GM23338 (cell line): ENCODE measurements at regions not wholly inside any gene's neighbourhood (a gene's known extent, or its start where the extent isn't known, plus 50 kb on each side); places are given as distances from the start of the nearest gene placed in this dataset.

Experiments
- ATAC-seq: fragments of 200-7000 bp; cut with Tn5 transposase; 3 replicates; pipeline ENCODE4 v1.9.1; 2020
- DNase-seq: peaks from one replicate; pipeline ENCODE4 v3.0.0-alpha.2; 2015; ENCODE audit warnings: low spot score
- H2AFZ ChIP-seq: fragments of 200-600 bp; sonication (generic); 2 replicates; pipeline ENCODE4 v1.8.0; 2016; ENCODE audit warnings: antibody characterized with exemption, mild to moderate bottlenecking, moderate library complexity
- H3F3A ChIP-seq: fragments of 200-600 bp; sonication (generic); replicated peaks from 2 replicates; pipeline ENCODE4 v1.8.0; 2017; ENCODE audit warnings: antibody characterized with exemption, mixed run types, low read depth
- H3K27ac ChIP-seq: fragments of 200-600 bp; sonication (generic); 2 replicates; pipeline ENCODE4 v1.6.1; 2016; ENCODE audit warnings: low read depth
- H3K27me3 ChIP-seq: fragments of 200-600 bp; sonication (generic); 2 replicates; pipeline ENCODE4 v1.8.0; 2016; ENCODE audit warnings: mild to moderate bottlenecking, mixed run types, moderate library complexity; ENCODE audit not compliant: insufficient read depth
- H3K36me3 ChIP-seq: fragments of 200-600 bp; sonication (generic); 2 replicates; pipeline ENCODE4 v1.8.0; 2016; ENCODE audit warnings: mild to moderate bottlenecking; ENCODE audit not compliant: insufficient read depth
- H3K4me1 ChIP-seq: fragments of 200-600 bp; sonication (generic); 2 replicates; pipeline ENCODE4 v1.8.0; 2016; ENCODE audit warnings: mild to moderate bottlenecking, moderate library complexity; ENCODE audit not compliant: insufficient read depth
- H3K4me2 ChIP-seq: fragments of 200-600 bp; sonication (generic); 2 replicates; pipeline ENCODE4 v1.7.1; 2017; ENCODE audit warnings: mixed run types
- H3K4me3 ChIP-seq: fragments of 200-600 bp; sonication (generic); 2 replicates; pipeline ENCODE4 v1.6.1; 2016; ENCODE audit warnings: mixed run types
- H3K79me2 ChIP-seq: fragments of 200-600 bp; sonication (generic); replicated peaks from 2 replicates; pipeline ENCODE4 v1.8.0; 2017; ENCODE audit warnings: mild to moderate bottlenecking; ENCODE audit not compliant: insufficient read depth
- H3K9me2 ChIP-seq: fragments of 200-600 bp; sonication (generic); 2 replicates; pipeline ENCODE4 v1.8.0; 2017; ENCODE audit not compliant: insufficient read depth
- H4K20me1 ChIP-seq: fragments of 200-600 bp; sonication (generic); replicated peaks from 2 replicates; pipeline ENCODE4 v1.8.0; 2017; ENCODE audit warnings: mild to moderate bottlenecking; ENCODE audit not compliant: insufficient read depth
- H3K27ac Mint-ChIP-seq: 2 replicates; pipeline ENCODE4 v1.8.0; 2020; ENCODE audit warnings: inconsistent platforms, mild to moderate bottlenecking, moderate library complexity, mixed read lengths
- H3K27me3 Mint-ChIP-seq: 3 replicates; pipeline ENCODE4 v1.8.0; 2022; ENCODE audit warnings: low read depth, mild to moderate bottlenecking, moderate library complexity, mixed read lengths, inconsistent platforms; ENCODE audit not compliant: insufficient read depth, poor library complexity
- H3K36me3 Mint-ChIP-seq: 3 replicates; pipeline ENCODE4 v1.8.0; 2021; ENCODE audit warnings: low read depth, mild to moderate bottlenecking, inconsistent platforms, moderate library complexity, mixed read lengths
- H3K4me1 Mint-ChIP-seq: 3 replicates; pipeline ENCODE4 v1.8.0; 2020; ENCODE audit warnings: mild to moderate bottlenecking, inconsistent platforms, mixed read lengths
- H3K4me3 Mint-ChIP-seq: 3 replicates; pipeline ENCODE4 v1.8.0; 2021; ENCODE audit warnings: moderate library complexity, mild to moderate bottlenecking, inconsistent platforms, mixed read lengths
- H3K9me3 Mint-ChIP-seq: 3 replicates; pipeline ENCODE4 v1.8.0; 2020; ENCODE audit warnings: moderate library complexity, mild to moderate bottlenecking, inconsistent platforms, mixed read lengths
- CREB1 ChIP-seq: fragments of 250-450 bp; sonication (Bioruptor Pico); IDR thresholded peaks from 2 replicates; pipeline ENCODE4 v1.5.0; 2020; ENCODE audit warnings: low read depth, mild to moderate bottlenecking, moderate library complexity
- CTCF ChIP-seq, 2 experiments: fragments of 200-600 bp in 1 of 2; sonication (generic) in 1 of 2; conservative IDR thresholded peaks; 2 replicates each; pipeline versions ENCODE4 v1.5.1 to v1.6.1; 2016 to 2017; ENCODE audit warnings: antibody characterized with exemption in 2 of 2, low read depth in 2 of 2, mild to moderate bottlenecking in 2 of 2, moderate library complexity in 1 of 2
- ETS1 ChIP-seq: IDR thresholded peaks from 2 replicates; pipeline ENCODE4 v1.6.1; 2016; ENCODE audit warnings: antibody characterized with exemption
- EZH2 ChIP-seq: fragments of 200-600 bp; sonication (generic); IDR thresholded peaks from one replicate; pipeline ENCODE4 v1.8.0; 2017; ENCODE audit warnings: antibody characterized with exemption, mild to moderate bottlenecking, low read depth; ENCODE audit not compliant: unreplicated experiment
- EZH2phosphoT487 ChIP-seq: fragments of 200-600 bp; sonication (generic); IDR thresholded peaks from one replicate; pipeline ENCODE4 v1.8.1; 2018; ENCODE audit warnings: antibody characterized with exemption; ENCODE audit not compliant: unreplicated experiment
- JUNB ChIP-seq: IDR thresholded peaks from one replicate; pipeline ENCODE4 v1.6.1; 2016; ENCODE audit warnings: antibody characterized with exemption; ENCODE audit not compliant: unreplicated experiment
- NANOG ChIP-seq: IDR thresholded peaks from 2 replicates; pipeline ENCODE4 v1.6.1; 2016; ENCODE audit warnings: antibody characterized with exemption, borderline replicate concordance
- POLR2AphosphoS5 ChIP-seq: IDR thresholded peaks from 2 replicates; pipeline ENCODE4 v1.6.1; 2016; ENCODE audit warnings: antibody characterized with exemption, low read depth
- REST ChIP-seq: IDR thresholded peaks from one replicate; pipeline ENCODE4 v1.6.1; 2018; ENCODE audit warnings: antibody characterized with exemption; ENCODE audit not compliant: unreplicated experiment
- STAT1 ChIP-seq: IDR thresholded peaks from one replicate; pipeline ENCODE4 v1.6.1; 2016; ENCODE audit warnings: antibody characterized with exemption; ENCODE audit not compliant: unreplicated experiment
- ZNF114 ChIP-seq: fragments of 250-450 bp; sonication (Bioruptor Pico); IDR thresholded peaks from 2 replicates; pipeline ENCODE4 v1.5.0; 2020; ENCODE audit warnings: mild to moderate bottlenecking, moderate library complexity
- ZNF331 ChIP-seq: fragments of 250-450 bp; sonication (Bioruptor Pico); IDR thresholded peaks from 2 replicates; pipeline ENCODE4 v1.5.0; 2020; ENCODE audit warnings: low read depth, mild to moderate bottlenecking, moderate library complexity

- Mint-ChIP-seq H3K27ac (no peak overlapping the region), H3K27me3 (peaks cover 8% of the 10 kb centered on the region), H3K36me3 (no peaks in the 10 kb centered on the region), H3K4me1 (peaks cover 27% of the 10 kb centered on the region), H3K4me3 (no peak overlapping the region), H3K9me3 (no peaks in the 10 kb centered on the region)
- peak overlapping the region; percentile 56 for H3K4me2 ChIP-seq
- no peaks in the 10 kb centered on the region for H3F3A ChIP-seq
- H2AFZ ChIP-seq = peak overlapping the region; percentile 15; the same call in 1 of the 2 replicates
- no peaks in the 10 kb centered on the region for H3K27me3 ChIP-seq
- H3K27ac ChIP-seq = no peak overlapping the region
- DNase-seq (peak; percentile 34), ATAC-seq (peak; percentile 21; the same call in 2 of the 3 replicates)
- no peaks in the 10 kb centered on the region for H3K36me3 ChIP-seq
- H3K4me3 ChIP-seq = no peak overlapping the region
- TF ChIP-seq JUNB = no peak
- no peak for TF ChIP-seq ZNF331 (CRISPR knock-in tag)
- TF ChIP-seq POLR2AphosphoS5 = no peak
- TF ChIP-seq ETS1 = no peak
- no peaks in the 10 kb centered on the region for H4K20me1 ChIP-seq
- no peaks in the 10 kb centered on the region for H3K79me2 ChIP-seq
- H3K9me2 ChIP-seq = no peaks in the 10 kb centered on the region
- peaks cover 21% of the 10 kb centered on the region for H3K4me1 ChIP-seq
Observed at GRCh38 chr4:24244663-24245490, 339.5 kb downstream of the DHX15 start.

- Histone ChIP-seq H3K36me3 (no peaks in the 10 kb centered on the region), H3K4me1 (peaks cover 17% of the 10 kb centered on the region), H3K79me2 (no peaks in the 10 kb centered on the region), H3K9me2 (no peaks in the 10 kb centered on the region), H3K4me2 (no peak overlapping the region), H4K20me1 (no peaks in the 10 kb centered on the region), H2AFZ (no peak overlapping the region), H3K27ac (no peak overlapping the region), H3K4me3 (no peak overlapping the region), H3K27me3 (no peaks in the 10 kb centered on the region), H3F3A (no peaks in the 10 kb centered on the region)
- DNase-seq (no peak), ATAC-seq (no peak)
- H3K27ac Mint-ChIP-seq = no peak overlapping the region
- H3K36me3 Mint-ChIP-seq = no peaks in the 10 kb centered on the region
- H3K27me3 Mint-ChIP-seq = peaks cover 7% of the 10 kb centered on the region
- H3K4me3 Mint-ChIP-seq = no peak overlapping the region
- H3K4me1 Mint-ChIP-seq = peaks cover 20% of the 10 kb centered on the region
- H3K9me3 Mint-ChIP-seq = no peaks in the 10 kb centered on the region
- TF ChIP-seq REST (no peak), JUNB (no peak), STAT1 (no peak), EZH2phosphoT487 (no peak), ETS1 (no peak), ZNF331 (CRISPR knock-in tag) (no peak), CTCF (conservative IDR thresholded peaks at IDR 0.05; ENCODE audit: low read depth in 2 of 2) (no peak), ZNF114 (CRISPR knock-in tag) (no peak), POLR2AphosphoS5 (no peak), CREB1 (CRISPR knock-in tag) (no peak), EZH2 (no peak), NANOG (no peak)
Observed at GRCh38 chr4:24243641-24244040, 340.7 kb downstream of the DHX15 start.
